Renal cortical epithelial cell (primary cell): ENCODE measurements at regions not wholly inside any gene's neighbourhood (a gene's known extent, or its start where the extent isn't known, plus 50 kb on each side); places are given as distances from the start of the nearest gene placed in this dataset.

Source experiments
- DNase-seq: peaks from one replicate; pipeline ENCODE4 v3.0.0-alpha.2; 2011; ENCODE audit warnings: low read depth

- peak; percentile 13 for DNase-seq
These were observed 93.0 kb downstream of the IRX2 start for GRCh38 chr5:2658447-2658846.

GRCh38 chr5:2657151-2657550, 94.3 kb downstream of the IRX2 start:
- no peak for DNase-seq

GRCh38 chr5:2656206-2656605, 95.3 kb downstream of the IRX2 start:
- DNase-seq: peak; percentile 31

GRCh38 chr5:2653991-2654390, 97.5 kb downstream of the IRX2 start:
- DNase-seq: no peak

GRCh38 chr5:2651116-2651515, 100.4 kb downstream of the IRX2 start:
- DNase-seq: no peak

GRCh38 chr5:2642684-2643345, 108.7 kb downstream of the IRX2 start:
- DNase-seq: no peak

GRCh38 chr5:2640717-2641116, 110.8 kb downstream of the IRX2 start:
- no peak for DNase-seq

- DNase-seq: no peak
These were observed 112.1 kb downstream of the IRX2 start for GRCh38 chr5:2639425-2639824.

GRCh38 chr5:2634399-2635176, 116.9 kb downstream of the IRX2 start:
- DNase-seq: no peak

GRCh38 chr5:2633992-2634391, 117.5 kb downstream of the IRX2 start:
- peak; percentile 8 for DNase-seq

GRCh38 chr5:2631758-2632157, 119.7 kb downstream of the IRX2 start:
- no peak for DNase-seq

GRCh38 chr5:2629045-2629444, 122.4 kb downstream of the IRX2 start:
- no peak for DNase-seq

- no peak for DNase-seq
These were observed 123.6 kb downstream of the IRX2 start for GRCh38 chr5:2627867-2628266.

GRCh38 chr5:2626572-2626971, 124.9 kb downstream of the IRX2 start:
- no peak for DNase-seq

GRCh38 chr5:2622866-2623265, 128.6 kb downstream of the IRX2 start:
- no peak for DNase-seq

GRCh38 chr5:2621631-2622030, 129.8 kb downstream of the IRX2 start:
- DNase-seq: no peak

GRCh38 chr5:2619216-2619615, 132.3 kb downstream of the IRX2 start:
- no peak for DNase-seq

- no peak for DNase-seq
These were observed 134.0 kb downstream of the IRX2 start for GRCh38 chr5:2617461-2617860.

- DNase-seq: no peak
These were observed 135.6 kb downstream of the IRX2 start for GRCh38 chr5:2615917-2616316.

GRCh38 chr5:2614571-2614970, 136.9 kb downstream of the IRX2 start:
- DNase-seq: no peak

- no peak for DNase-seq
These were observed 139.8 kb downstream of the IRX2 start for GRCh38 chr5:2611659-2612058.

- DNase-seq: no peak
These were observed 140.5 kb downstream of the IRX2 start for GRCh38 chr5:2610986-2611385.

GRCh38 chr5:2608391-2608790, 143.1 kb downstream of the IRX2 start:
- DNase-seq: no peak

GRCh38 chr5:2607598-2607997, 143.9 kb downstream of the IRX2 start:
- DNase-seq: no peak
